ENCODE measurements at regions not wholly inside any gene's neighbourhood (a gene's known extent, or its start where the extent isn't known, plus 50 kb on each side); places are given as distances from the start of the nearest gene placed in this dataset.

DNA sequence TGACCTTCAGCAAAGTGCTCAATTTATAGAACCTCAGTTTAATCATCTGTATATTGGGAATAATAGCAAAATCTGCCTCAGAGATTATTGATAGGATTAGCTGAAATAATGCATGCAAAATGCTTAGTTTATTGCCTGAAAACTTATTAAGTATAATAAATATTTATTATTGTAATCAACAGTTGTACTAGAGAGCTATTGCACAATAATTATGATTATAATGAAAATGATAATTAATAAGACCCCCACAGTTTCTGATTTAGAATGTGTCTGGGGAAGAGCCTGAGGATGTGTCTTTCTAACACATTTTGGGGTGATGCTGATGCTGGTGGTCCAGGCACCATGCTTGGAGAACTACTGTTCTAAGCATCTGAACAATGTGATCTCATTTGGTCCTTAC, 419.6 kb downstream of the NPIPA7 start:
- no peak overlapping the region for H3K4me3 ChIP-seq (ENCODE audit: low read depth, low read length)
- no peak overlapping the region for H3K9ac ChIP-seq (ENCODE audit: low read length)
- peaks cover under 1% of the 10 kb centered on the region; the same call in 1 of the 2 replicates for H3K9me3 ChIP-seq (ENCODE audit: control insufficient read depth, insufficient read depth, low read depth, low read length)
- H3K36me3 ChIP-seq (ENCODE audit: control insufficient read depth, insufficient read depth, low read length), result no peaks in the 10 kb centered on the region
- H3K27me3 ChIP-seq (ENCODE audit: control insufficient read depth, insufficient read depth, low read length), result no peaks in the 10 kb centered on the region; the same call in 1 of the 2 replicates
- H3K4me1 ChIP-seq (ENCODE audit: control insufficient read depth, insufficient read depth, low read length), result no peaks in the 10 kb centered on the region
- no peak overlapping the region for H3K27ac ChIP-seq (ENCODE audit: low read depth, low read length)

DNA sequence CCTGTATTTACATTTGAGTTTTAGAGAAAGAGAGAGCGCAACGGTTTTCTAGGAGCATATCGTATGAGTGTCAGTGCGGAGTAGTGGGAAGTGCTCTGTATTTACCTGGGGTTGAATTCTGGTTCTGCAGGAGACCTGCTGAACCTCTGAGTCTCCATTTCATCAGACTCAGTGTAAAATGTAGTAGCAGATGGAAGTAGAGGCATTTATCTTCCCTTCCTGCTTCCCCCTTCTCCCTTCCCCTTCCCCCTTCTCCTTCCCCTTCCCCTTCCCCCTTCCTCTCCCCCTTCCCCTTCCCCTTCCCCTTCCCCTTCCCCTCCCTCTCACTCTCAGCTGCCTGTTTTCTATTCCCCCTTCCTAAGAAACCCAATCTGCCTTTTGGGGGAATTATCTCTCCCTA, 426.9 kb downstream of the NPIPA7 start:
- Histone ChIP-seq H3K27me3 (ENCODE audit: control insufficient read depth, insufficient read depth, low read length) (no peaks in the 10 kb centered on the region), H3K36me3 (ENCODE audit: control insufficient read depth, insufficient read depth, low read length) (no peaks in the 10 kb centered on the region), H3K4me1 (ENCODE audit: control insufficient read depth, insufficient read depth, low read length) (no peaks in the 10 kb centered on the region), H3K9me3 (ENCODE audit: control insufficient read depth, insufficient read depth, low read depth, low read length) (peaks cover 5% of the 10 kb centered on the region; the same call in 1 of the 2 replicates), H3K27ac (ENCODE audit: low read depth, low read length) (no peak overlapping the region), H3K9ac (ENCODE audit: low read length) (no peak overlapping the region), H3K4me3 (ENCODE audit: low read depth, low read length) (no peak overlapping the region)

DNA sequence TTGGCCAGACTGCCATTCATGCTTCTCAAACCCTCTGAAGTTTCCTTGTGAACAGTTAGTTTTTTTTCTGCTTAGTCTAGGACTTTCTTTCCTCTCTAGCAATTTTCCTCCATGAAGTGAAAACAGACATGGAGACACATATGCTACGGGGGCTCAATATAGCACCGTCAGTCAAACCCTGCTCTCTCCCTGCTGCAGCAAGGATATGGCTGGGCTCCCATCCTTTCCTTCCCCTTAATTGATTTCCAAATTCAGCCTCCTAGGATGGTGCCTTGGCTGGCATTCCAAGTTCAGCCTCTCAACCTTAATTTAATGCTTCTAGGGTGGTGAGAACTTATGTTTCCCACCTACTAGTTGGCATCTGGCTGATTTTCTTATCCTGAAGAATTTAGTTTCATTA, 436.7 kb downstream of the NPIPA7 start:
- Histone ChIP-seq H3K36me3 (ENCODE audit: control insufficient read depth, insufficient read depth, low read length) (no peaks in the 10 kb centered on the region), H3K27ac (ENCODE audit: low read depth, low read length) (no peak overlapping the region), H3K4me1 (ENCODE audit: control insufficient read depth, insufficient read depth, low read length) (no peaks in the 10 kb centered on the region), H3K27me3 (ENCODE audit: control insufficient read depth, insufficient read depth, low read length) (0 out of 2 replicates have a peak, but pooled peaks cover 3% of the 10 kb centered on the region), H3K9me3 (ENCODE audit: control insufficient read depth, insufficient read depth, low read depth, low read length) (peaks cover 7% of the 10 kb centered on the region), H3K9ac (ENCODE audit: low read length) (no peak overlapping the region), H3K4me3 (ENCODE audit: low read depth, low read length) (no peak overlapping the region)

DNA sequence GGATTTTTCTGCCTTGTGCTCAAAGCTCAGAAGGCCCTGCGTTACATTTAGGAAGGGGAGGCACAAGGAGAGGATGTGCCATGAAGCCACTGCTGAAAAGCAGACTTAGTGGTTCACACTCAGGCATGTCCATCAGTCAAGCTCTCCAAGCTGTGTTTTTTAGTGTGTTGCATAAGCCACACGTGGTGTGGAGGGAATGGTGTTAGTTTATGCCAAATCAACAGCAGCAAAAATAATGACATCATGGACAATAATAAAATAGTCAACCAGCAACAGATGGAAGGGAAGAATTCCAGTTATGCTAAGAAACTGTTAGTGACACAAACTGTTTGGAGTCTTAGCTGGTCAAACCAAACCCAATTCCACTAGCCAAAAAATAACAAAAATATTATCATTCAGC, 438.3 kb downstream of the NPIPA7 start:
- no peaks in the 10 kb centered on the region for H3K36me3 ChIP-seq (ENCODE audit: control insufficient read depth, insufficient read depth, low read length)
- no peaks in the 10 kb centered on the region for H3K4me1 ChIP-seq (ENCODE audit: control insufficient read depth, insufficient read depth, low read length)

DNA sequence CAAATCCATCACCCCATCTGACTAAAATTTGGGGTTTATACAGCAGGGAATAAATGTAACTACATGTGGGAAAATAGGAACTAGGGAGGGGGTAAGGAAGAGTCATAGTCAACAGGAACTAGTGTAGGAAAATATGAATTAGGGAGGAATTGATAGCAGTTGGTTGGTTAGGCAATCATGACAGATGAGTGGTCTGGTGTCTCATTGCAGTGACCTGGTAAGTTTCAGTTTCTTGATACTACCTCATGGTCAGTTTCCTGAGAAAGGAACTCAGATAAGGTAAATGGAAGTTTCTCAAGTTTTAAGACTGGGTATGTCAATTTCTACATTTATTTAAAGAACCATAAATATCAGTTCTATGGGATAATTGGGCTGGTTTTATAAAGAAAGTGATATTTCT, 442.3 kb downstream of the NPIPA7 start:
- no peaks in the 10 kb centered on the region for H3K4me1 ChIP-seq (ENCODE audit: control insufficient read depth, insufficient read depth, low read length)
- H3K27ac ChIP-seq (ENCODE audit: low read depth, low read length), result no peak overlapping the region
- H3K9me3 ChIP-seq (ENCODE audit: control insufficient read depth, insufficient read depth, low read depth, low read length), result peaks cover 21% of the 10 kb centered on the region
- H3K27me3 ChIP-seq (ENCODE audit: control insufficient read depth, insufficient read depth, low read length), result no peaks in the 10 kb centered on the region
- H3K4me3 ChIP-seq (ENCODE audit: low read depth, low read length), result no peak overlapping the region
- no peaks in the 10 kb centered on the region for H3K36me3 ChIP-seq (ENCODE audit: control insufficient read depth, insufficient read depth, low read length)
- H3K9ac ChIP-seq (ENCODE audit: low read length), result no peak overlapping the region

More for the DNA sequence above, 438.3 kb downstream of the NPIPA7 start:
- Histone ChIP-seq H3K4me3 (ENCODE audit: low read depth, low read length) (no peak overlapping the region), H3K9me3 (ENCODE audit: control insufficient read depth, insufficient read depth, low read depth, low read length) (peaks cover 20% of the 10 kb centered on the region), H3K27ac (ENCODE audit: low read depth, low read length) (no peak overlapping the region), H3K27me3 (ENCODE audit: control insufficient read depth, insufficient read depth, low read length) (0 out of 2 replicates have a peak, but pooled peaks cover 2% of the 10 kb centered on the region), H3K9ac (ENCODE audit: low read length) (no peak overlapping the region)

DNA sequence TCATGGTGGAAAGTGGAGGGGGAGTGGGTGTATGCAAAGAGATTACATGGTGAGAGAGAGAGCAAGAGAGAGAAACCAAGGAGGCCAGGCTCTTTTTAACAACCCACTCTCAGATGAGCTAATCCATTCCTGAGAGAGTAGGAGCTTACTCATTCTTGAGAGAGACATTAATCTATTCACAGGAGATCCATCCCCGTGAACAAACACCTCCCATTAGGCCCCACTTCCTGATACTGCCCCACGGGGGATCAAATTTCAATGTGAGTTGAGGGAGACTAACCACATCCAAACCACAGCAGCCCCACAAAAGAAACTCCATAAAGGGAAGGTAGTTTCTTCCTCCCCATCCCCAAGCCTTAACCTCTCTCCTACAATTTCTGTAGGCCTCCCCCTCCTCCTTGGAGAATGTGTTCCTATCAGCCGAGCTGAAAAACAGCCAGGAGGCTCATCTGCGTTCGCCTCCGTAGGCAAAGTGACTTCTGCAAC, 450.0 kb downstream of the NPIPA7 start:
- H3K9me3 ChIP-seq (ENCODE audit: control insufficient read depth, insufficient read depth, low read depth, low read length), result no peaks in the 10 kb centered on the region
- peaks cover 9% of the 10 kb centered on the region for H3K4me1 ChIP-seq (ENCODE audit: control insufficient read depth, insufficient read depth, low read length)
- H3K27ac ChIP-seq (ENCODE audit: low read depth, low read length), result no peak overlapping the region
- no peaks in the 10 kb centered on the region for H3K27me3 ChIP-seq (ENCODE audit: control insufficient read depth, insufficient read depth, low read length)
- no peak overlapping the region for H3K9ac ChIP-seq (ENCODE audit: low read length)
- H3K36me3 ChIP-seq (ENCODE audit: control insufficient read depth, insufficient read depth, low read length), result no peaks in the 10 kb centered on the region
- no peak overlapping the region for H3K4me3 ChIP-seq (ENCODE audit: low read depth, low read length)

DNA sequence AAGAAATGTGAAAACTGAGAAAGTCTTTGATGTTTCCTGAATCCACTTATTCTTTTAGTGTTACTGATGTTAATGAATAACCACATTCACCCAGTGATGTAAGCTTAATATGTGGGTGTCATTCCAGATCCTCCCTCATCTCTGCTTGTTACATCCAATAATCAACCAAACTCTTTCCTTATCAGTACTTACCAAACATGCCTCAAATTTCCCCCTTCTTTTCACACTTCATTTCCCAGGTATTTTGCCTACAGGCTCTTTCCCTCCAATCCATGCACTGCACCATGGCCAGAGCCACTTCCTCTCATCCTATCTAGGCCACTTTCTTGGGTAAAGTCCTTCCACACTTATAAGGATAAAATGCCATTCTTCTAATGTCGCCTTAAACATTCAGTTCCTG, 451.5 kb downstream of the NPIPA7 start:
- Histone ChIP-seq H3K27me3 (ENCODE audit: control insufficient read depth, insufficient read depth, low read length) (no peaks in the 10 kb centered on the region), H3K9me3 (ENCODE audit: control insufficient read depth, insufficient read depth, low read depth, low read length) (no peaks in the 10 kb centered on the region), H3K9ac (ENCODE audit: low read length) (no peak overlapping the region), H3K36me3 (ENCODE audit: control insufficient read depth, insufficient read depth, low read length) (no peaks in the 10 kb centered on the region), H3K4me1 (ENCODE audit: control insufficient read depth, insufficient read depth, low read length) (peaks cover 9% of the 10 kb centered on the region), H3K27ac (ENCODE audit: low read depth, low read length) (no peak overlapping the region), H3K4me3 (ENCODE audit: low read depth, low read length) (no peak overlapping the region)

DNA sequence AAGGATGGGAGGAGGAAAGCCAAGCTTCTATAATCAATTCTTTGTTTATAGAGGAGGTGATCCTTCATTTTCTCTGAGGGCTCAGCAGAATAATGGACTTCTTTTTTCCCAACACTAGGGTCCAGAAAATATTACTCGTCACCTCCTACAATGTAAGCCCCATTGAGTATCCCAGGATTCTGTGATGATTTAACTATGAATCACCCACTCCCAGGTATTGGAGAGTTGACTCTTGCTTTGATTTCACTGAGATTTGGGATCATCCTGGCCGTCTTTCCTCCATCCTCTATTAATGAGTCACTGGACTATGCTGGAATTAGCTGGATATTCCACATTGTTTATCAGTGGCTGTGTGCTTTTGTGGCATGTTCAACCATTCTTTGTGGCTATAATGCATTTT, 452.0 kb downstream of the NPIPA7 start:
- Histone ChIP-seq H3K27me3 (ENCODE audit: control insufficient read depth, insufficient read depth, low read length) (no peaks in the 10 kb centered on the region), H3K4me3 (ENCODE audit: low read depth, low read length) (no peak overlapping the region), H3K9me3 (ENCODE audit: control insufficient read depth, insufficient read depth, low read depth, low read length) (no peaks in the 10 kb centered on the region), H3K27ac (ENCODE audit: low read depth, low read length) (no peak overlapping the region), H3K36me3 (ENCODE audit: control insufficient read depth, insufficient read depth, low read length) (no peaks in the 10 kb centered on the region), H3K9ac (ENCODE audit: low read length) (no peak overlapping the region), H3K4me1 (ENCODE audit: control insufficient read depth, insufficient read depth, low read length) (peaks cover 9% of the 10 kb centered on the region)

DNA sequence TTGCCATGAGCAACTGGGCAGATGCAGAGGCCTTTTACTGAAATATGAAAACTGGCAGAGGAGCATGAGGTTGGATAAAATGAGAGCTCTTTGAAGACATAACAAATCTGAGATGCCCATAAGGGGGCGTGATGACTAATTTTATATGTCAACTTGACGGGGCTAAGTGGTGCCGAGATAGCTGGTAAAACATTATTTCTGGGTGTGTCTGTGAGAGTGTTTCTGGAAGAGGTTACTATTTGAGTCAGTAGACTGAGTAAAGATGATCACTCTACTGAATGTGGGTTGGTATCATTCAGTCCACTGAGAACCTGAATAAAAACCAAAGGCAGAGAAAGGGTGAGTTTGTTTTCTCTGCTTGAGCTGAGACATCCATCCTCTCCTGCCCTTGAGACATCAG, 454.2 kb downstream of the NPIPA7 start:
- no peaks in the 10 kb centered on the region for H3K9me3 ChIP-seq (ENCODE audit: control insufficient read depth, insufficient read depth, low read depth, low read length)
- H3K4me3 ChIP-seq (ENCODE audit: low read depth, low read length), result no peak overlapping the region
- H3K9ac ChIP-seq (ENCODE audit: low read length), result no peak overlapping the region
- H3K4me1 ChIP-seq (ENCODE audit: control insufficient read depth, insufficient read depth, low read length), result peaks cover 9% of the 10 kb centered on the region
- no peak overlapping the region for H3K27ac ChIP-seq (ENCODE audit: low read depth, low read length)
- no peaks in the 10 kb centered on the region for H3K36me3 ChIP-seq (ENCODE audit: control insufficient read depth, insufficient read depth, low read length)
- H3K27me3 ChIP-seq (ENCODE audit: control insufficient read depth, insufficient read depth, low read length), result no peaks in the 10 kb centered on the region

DNA sequence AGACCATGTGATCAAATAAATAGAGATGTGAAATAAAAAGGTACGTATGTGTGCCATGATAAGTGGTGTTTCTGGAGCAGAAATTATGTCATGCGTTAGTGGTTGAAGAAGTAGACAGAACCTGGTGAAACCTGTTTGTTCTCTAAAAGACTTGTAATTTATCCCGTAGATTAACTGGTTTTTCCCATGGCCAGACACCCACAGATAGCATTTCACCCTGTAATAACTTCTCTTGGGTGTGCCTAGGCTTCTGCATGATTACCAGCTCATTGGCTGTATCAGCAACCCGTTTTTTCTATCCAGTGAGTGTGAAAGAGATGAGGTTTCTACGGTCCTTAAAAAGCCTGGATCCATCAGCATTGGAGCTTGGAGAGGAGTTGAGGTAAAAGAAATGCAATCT, 471.3 kb downstream of the NPIPA7 start:
- Histone ChIP-seq H3K36me3 (ENCODE audit: control insufficient read depth, insufficient read depth, low read length) (no peaks in the 10 kb centered on the region), H3K4me3 (ENCODE audit: low read depth, low read length) (no peak overlapping the region), H3K9me3 (ENCODE audit: control insufficient read depth, insufficient read depth, low read depth, low read length) (no peaks in the 10 kb centered on the region), H3K27ac (ENCODE audit: low read depth, low read length) (no peak overlapping the region), H3K9ac (ENCODE audit: low read length) (no peak overlapping the region), H3K27me3 (ENCODE audit: control insufficient read depth, insufficient read depth, low read length) (no peaks in the 10 kb centered on the region), H3K4me1 (ENCODE audit: control insufficient read depth, insufficient read depth, low read length) (no peaks in the 10 kb centered on the region)

DNA sequence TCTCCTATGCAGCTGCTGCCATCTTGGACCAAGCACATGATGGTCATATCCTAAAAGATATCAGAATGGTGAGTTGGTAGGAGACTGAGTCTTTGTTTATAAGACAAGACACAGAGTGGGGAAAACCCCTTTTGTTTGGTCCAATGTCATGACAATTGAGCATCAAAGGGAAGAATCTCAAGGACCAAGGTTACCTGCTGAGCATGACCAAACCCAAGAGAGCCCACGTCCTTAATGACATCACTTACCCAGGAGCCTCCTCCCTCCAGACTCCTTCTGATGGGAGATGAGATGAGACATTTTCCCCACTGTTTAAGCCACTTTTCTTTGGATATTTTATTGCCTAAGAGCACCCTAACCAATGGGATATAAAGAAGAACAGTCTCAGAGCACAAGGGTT, 478.1 kb downstream of the NPIPA7 start:
- H3K9ac ChIP-seq (ENCODE audit: low read length), result no peak overlapping the region
- no peaks in the 10 kb centered on the region for H3K27me3 ChIP-seq (ENCODE audit: control insufficient read depth, insufficient read depth, low read length)
- H3K36me3 ChIP-seq (ENCODE audit: control insufficient read depth, insufficient read depth, low read length), result no peaks in the 10 kb centered on the region
- H3K9me3 ChIP-seq (ENCODE audit: control insufficient read depth, insufficient read depth, low read depth, low read length), result no peaks in the 10 kb centered on the region
- H3K4me3 ChIP-seq (ENCODE audit: low read depth, low read length), result no peak overlapping the region
- H3K4me1 ChIP-seq (ENCODE audit: control insufficient read depth, insufficient read depth, low read length), result peaks cover 21% of the 10 kb centered on the region
- H3K27ac ChIP-seq (ENCODE audit: low read depth, low read length), result no peak overlapping the region; the same call in 1 of the 2 replicates

Data from HUES6 (cell line).